GM19452 (cell line): ENCODE measurements at regions not wholly inside any gene's neighbourhood (a gene's known extent, or its start where the extent isn't known, plus 50 kb on each side); places are given as distances from the start of the nearest gene placed in this dataset.
"Not testable (repeated sequence)": the region's sequence is repeated elsewhere in the genome, so short reads cannot be mapped to it uniquely, and the experiment has no call there.

Source experiments
- ATAC-seq: cut with Tn5 transposase; IDR thresholded peaks from one replicate; pipeline ENCODE4 v1.9.1; 2021; ENCODE audit not compliant: unreplicated experiment

GRCh38 chr2:138874251-138874650 lies 94.1 kb upstream of the NXPH2 start:
- no peak for ATAC-seq

DNA sequence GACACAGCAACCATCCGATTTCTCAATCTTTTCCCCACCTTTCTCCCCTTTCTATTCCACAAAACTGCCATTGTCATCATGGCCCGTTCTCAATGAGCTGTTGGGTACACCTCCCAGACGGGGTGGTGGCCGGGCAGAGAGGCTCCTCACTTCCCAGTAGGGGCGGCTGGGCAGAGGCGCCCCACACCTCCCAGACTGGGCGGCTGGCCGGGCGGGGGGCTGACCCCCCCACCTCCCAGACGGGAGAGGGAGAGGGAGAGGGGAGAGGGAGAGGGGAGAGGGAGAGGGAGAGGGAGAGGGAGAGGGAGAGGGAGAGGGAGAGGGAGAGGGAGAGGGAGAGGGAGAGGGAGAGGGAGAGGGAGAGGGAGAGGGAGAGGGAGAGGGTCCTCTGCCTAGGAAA lies 91.9 kb upstream of the NXPH2 start:
- ATAC-seq = not testable (repeated sequence)

GRCh38 chr2:138871312-138871711 lies 91.1 kb upstream of the NXPH2 start:
- no peak for ATAC-seq

DNA sequence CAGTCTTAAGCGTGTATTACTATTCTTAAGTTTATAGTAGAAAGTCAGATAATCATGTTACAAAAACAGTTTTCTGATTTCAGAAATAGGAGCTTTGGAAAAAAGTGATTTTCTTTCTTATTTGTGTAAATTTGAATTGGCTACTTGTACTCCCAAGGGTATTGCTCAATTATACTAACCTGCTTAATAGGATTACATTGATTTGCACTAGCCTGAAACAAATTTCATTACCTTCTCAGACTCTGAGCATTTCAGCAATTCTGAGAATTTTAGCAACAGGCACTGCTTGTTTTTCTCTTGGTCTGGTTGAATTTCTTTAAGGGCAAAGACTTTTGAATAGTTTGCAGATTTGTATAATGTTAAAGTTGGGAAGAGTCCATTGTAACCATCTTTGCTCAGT lies 87.2 kb upstream of the NXPH2 start:
- ATAC-seq = no peak

DNA sequence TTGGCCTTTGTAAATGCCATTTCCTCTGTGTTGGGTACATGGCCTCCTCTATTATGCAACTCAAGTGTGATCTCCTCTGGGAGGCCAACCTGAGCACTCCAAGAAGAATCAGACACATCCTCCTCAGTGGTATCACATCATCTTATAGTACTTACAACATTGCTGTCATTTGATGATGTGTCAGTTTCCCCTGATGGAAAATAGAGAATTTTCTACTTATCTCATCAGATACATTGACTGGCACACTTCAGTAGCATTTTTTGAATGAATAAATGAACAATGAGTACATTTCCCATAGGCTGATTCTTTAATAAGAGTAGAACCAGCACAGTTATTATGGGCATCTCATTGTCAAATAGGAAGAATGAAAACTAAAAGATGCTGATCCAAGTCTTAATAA lies 86.6 kb upstream of the NXPH2 start:
- no peak for ATAC-seq

DNA sequence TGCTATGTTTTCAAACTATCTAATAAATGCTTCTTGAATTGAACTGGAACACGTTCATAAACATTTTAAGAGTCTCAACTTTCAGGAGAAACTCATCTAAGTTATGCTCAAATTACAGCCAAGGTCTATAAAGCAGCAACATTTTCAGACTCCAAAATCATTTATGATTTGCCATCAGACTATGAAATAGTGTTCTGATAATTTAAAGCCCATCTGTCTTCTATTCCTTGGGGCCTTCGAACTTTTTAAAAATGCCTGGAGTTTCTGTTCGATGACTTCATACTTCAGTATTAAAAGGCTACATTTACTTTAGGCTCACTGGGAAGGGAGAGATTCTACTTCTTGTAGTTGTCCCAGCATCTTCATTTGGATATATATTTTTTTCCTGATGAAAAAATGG lies 73.6 kb upstream of the NXPH2 start:
- no peak for ATAC-seq

DNA sequence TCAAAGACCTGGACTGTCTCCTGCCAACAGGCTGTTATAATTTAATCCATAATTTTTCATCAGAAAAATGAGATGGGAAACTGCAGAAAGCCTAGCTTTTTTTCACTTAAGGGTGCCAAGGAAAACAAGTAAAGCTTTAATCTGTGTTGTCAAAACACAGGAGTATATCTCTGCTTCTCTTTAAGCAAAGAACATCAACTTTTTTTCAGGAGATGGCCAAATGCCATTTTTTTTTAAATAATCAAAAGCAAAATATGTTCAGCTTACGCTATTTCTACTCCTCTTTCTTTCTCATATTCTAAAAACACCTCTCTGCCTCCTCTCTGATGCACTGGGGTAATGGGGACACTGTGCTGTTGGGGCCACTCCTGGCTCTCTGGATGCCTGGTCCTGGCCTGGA lies 73.1 kb upstream of the NXPH2 start:
- no peak for ATAC-seq

DNA sequence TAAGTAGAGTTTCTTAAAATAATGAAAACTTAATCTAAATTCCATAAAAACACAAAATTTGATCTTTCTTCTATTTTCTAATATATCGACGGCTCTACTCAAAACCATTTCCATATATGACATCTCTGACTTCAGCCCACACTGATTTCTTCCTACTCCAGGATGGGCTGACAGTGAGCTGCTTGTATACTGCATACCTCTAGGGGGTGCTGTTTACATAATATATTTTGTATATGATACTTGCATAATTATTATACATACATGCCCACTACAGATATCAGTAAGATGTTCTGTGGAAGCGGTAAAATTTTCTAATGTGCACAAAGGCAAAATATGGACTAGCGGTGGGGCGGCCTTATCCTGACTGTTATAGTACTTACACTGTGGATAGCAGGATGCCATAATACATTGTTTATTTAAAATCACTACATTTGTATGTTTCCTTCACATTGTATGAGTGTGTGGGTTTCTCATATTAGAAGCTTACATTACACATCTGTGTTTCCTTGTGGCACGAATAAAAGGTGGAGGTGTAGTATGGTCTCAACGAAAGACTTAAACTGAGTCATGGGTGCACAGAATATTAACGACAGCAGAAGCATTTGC lies 66.1 kb upstream of the NXPH2 start:
- ATAC-seq = peak; percentile 78

- no peak for ATAC-seq
Measured at GRCh38 chr2:138842341-138842740, 62.2 kb upstream of the NXPH2 start.

DNA sequence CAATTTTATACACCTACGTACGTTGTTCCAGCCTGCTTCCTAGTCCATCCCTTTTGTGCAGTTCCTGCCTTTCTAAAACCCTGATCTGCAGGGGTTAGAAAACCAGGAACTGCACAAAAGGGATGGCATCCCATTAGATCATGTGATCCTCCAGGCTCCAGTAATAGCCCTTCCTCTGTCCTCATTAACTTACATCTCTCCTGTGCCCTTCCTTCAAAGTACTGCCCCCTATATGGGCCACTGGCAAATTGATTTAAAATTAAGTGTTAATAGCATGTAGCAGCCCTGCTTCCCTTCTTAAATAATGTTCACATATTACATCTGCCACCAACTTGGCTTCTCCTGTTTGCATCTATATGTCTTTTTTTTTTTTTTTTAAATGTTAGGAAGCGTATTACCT lies 61.3 kb upstream of the NXPH2 start:
- no peak for ATAC-seq

GRCh38 chr2:138838851-138839620 lies 58.8 kb upstream of the NXPH2 start:
- ATAC-seq = no peak

- ATAC-seq = no peak
Measured at GRCh38 chr2:138831691-138832090, 51.5 kb upstream of the NXPH2 start.

GRCh38 chr2:138831154-138831553 lies 51.0 kb upstream of the NXPH2 start:
- ATAC-seq = no peak

DNA sequence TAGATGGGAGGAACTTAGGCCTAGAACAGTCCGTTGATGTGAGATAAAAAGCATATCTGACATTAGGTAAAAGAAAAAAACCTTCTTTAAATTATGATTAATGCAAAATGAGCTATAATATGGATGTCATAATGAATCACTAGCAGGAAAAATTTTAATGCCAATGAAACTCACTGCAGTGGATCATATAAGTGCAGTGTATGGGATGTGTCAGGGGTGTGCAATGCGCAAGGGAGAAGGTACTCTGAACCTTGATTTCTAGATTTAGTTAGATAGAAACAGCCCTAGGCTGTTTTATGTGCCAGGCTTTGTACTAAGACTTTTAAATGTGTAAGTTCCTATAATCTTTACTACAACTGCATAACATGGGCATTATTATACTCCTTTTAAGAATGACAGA lies 50.4 kb upstream of the NXPH2 start:
- no peak for ATAC-seq
